IMR-90 (cell line): ENCODE measurements at regions not wholly inside any gene's neighbourhood (a gene's known extent, or its start where the extent isn't known, plus 50 kb on each side); places are given as distances from the start of the nearest gene placed in this dataset.

Experiments
- ATAC-seq: fragments of 200-7000 bp; cut with Tn5 transposase; 2 replicates; pipeline ENCODE4 v1.9.1; 2020; ENCODE audit warnings: low read depth, mild to moderate bottlenecking, moderate library complexity
- BruUV-seq: library from RNA; stranded (reverse); fragments of 400-500 nt; replicated peaks from 2 replicates; lab custom pipeline; 2021; lab: Mats Ljungman, UMichigan
- CTCF ChIA-PET: fragments of 300-600 bp; formaldehyde crosslinking; extraction: SDS; loops from one replicate; lab custom pipeline; 2021; ENCODE audit warnings: antibody characterized with exemption; lab: Yijun Ruan, JAX
- POLR2A ChIA-PET: fragments of 300-600 bp; sonication (Branson Sonifier 250); formaldehyde crosslinking; loops from one replicate; lab custom pipeline; 2022; ENCODE audit warnings: antibody characterized with exemption; ENCODE audit not compliant: unreplicated experiment; lab: Charles Lee
- DNase-seq: peaks from one replicate; pipeline ENCODE4 v3.0.0; 2013
- H2AFZ ChIP-seq: replicated peaks from 2 replicates; pipeline ENCODE3; 2013; ENCODE audit warnings: low read length, mild to moderate bottlenecking; ENCODE audit not compliant: poor library complexity
- H2AK5ac ChIP-seq: 2 replicates; pipeline ENCODE4 v1.6.1; 2013; ENCODE audit warnings: low read depth, low read length, inconsistent platforms
- H2AK9ac ChIP-seq: replicated peaks from 2 replicates; pipeline ENCODE3; 2013; ENCODE audit warnings: mild to moderate bottlenecking, low read depth, low read length, moderate library complexity; ENCODE audit not compliant: poor library complexity
- H2BK120ac ChIP-seq: 2 replicates; pipeline ENCODE4 v1.6.1; 2013; ENCODE audit warnings: low read depth, low read length, inconsistent platforms
- H2BK15ac ChIP-seq: 3 replicates; pipeline ENCODE4 v1.6.1; 2013; ENCODE audit warnings: low read depth, low read length, inconsistent platforms
- H2BK20ac ChIP-seq: 2 replicates; pipeline ENCODE4 v1.6.1; 2013; ENCODE audit warnings: low read depth, mild to moderate bottlenecking, inconsistent platforms, low read length, moderate library complexity
- H2BK5ac ChIP-seq: 2 replicates; pipeline ENCODE4 v1.6.1; 2013; ENCODE audit warnings: mild to moderate bottlenecking, low read depth, low read length, inconsistent platforms; ENCODE audit not compliant: poor library complexity, severe bottlenecking
- H3K14ac ChIP-seq: replicated peaks from 2 replicates; pipeline ENCODE4 v1.6.1; 2013; ENCODE audit warnings: low read depth, low read length, inconsistent platforms
- H3K18ac ChIP-seq: 2 replicates; pipeline ENCODE4 v1.6.1; 2013; ENCODE audit warnings: low read depth, low read length, control low read depth
- H3K23ac ChIP-seq: 2 replicates; pipeline ENCODE4 v1.6.1; 2013; ENCODE audit warnings: low read depth, low read length, inconsistent platforms
- H3K27ac ChIP-seq: 2 replicates; pipeline ENCODE4 v1.5.1; 2013; ENCODE audit warnings: mild to moderate bottlenecking, control low read depth, low read length; ENCODE audit not compliant: insufficient read depth
- H3K27me3 ChIP-seq: 2 replicates; pipeline ENCODE4 v1.6.1; 2013; ENCODE audit warnings: low read length; ENCODE audit not compliant: control insufficient read depth, insufficient read depth
- H3K36me3 ChIP-seq: 2 replicates; pipeline ENCODE4 v1.6.1; 2013; ENCODE audit warnings: low read length, mixed read lengths; ENCODE audit not compliant: control insufficient read depth, insufficient read depth
- H3K4ac ChIP-seq: 2 replicates; pipeline ENCODE4 v1.6.1; 2013; ENCODE audit warnings: low read depth, low read length, inconsistent platforms
- H3K4me1 ChIP-seq: 2 replicates; pipeline ENCODE4 v1.6.1; 2013; ENCODE audit warnings: low read length, mixed read lengths; ENCODE audit not compliant: control insufficient read depth, insufficient read depth
- H3K4me2 ChIP-seq: 2 replicates; pipeline ENCODE4 v1.6.1; 2013; ENCODE audit warnings: low read depth, mild to moderate bottlenecking, control low read depth, low read length, moderate library complexity
- H3K4me3 ChIP-seq: 2 replicates; pipeline ENCODE4 v1.5.1; 2013; ENCODE audit warnings: low read depth, mild to moderate bottlenecking, control low read depth, low read length, moderate library complexity; ENCODE audit not compliant: insufficient read depth
- H3K56ac ChIP-seq: 2 replicates; pipeline ENCODE4 v1.6.1; 2013; ENCODE audit warnings: low read length, inconsistent platforms; ENCODE audit not compliant: insufficient read depth; ENCODE audit errors: extremely low read depth
- H3K79me1 ChIP-seq, 2 experiments: 2 replicates each; pipeline ENCODE4 v1.6.1; 2013; ENCODE audit warnings: low read length in 2 of 2, inconsistent platforms in 1 of 2, low read depth in 1 of 2
- H3K9ac ChIP-seq: 2 replicates; pipeline ENCODE4 v1.6.1; 2013; ENCODE audit warnings: low read depth, low read length, control low read depth
- H3K9me1 ChIP-seq: 2 replicates; pipeline ENCODE4 v1.6.1; 2013; ENCODE audit warnings: low read length, inconsistent platforms; ENCODE audit not compliant: insufficient read depth
- H3K9me3 ChIP-seq: 2 replicates; pipeline ENCODE4 v1.6.1; 2013; ENCODE audit warnings: low read length; ENCODE audit not compliant: control insufficient read depth, insufficient read depth
- H4K20me1 ChIP-seq: 2 replicates; pipeline ENCODE4 v1.6.1; 2013; ENCODE audit warnings: low read length, inconsistent platforms; ENCODE audit not compliant: insufficient read depth
- H4K5ac ChIP-seq: 2 replicates; pipeline ENCODE4 v1.6.1; 2013; ENCODE audit warnings: mild to moderate bottlenecking, low read depth, low read length, control low read depth
- H4K8ac ChIP-seq, 2 experiments: 2 replicates each; pipeline ENCODE4 v1.6.1; 2013; ENCODE audit warnings: low read depth in 2 of 2, low read length in 2 of 2, control low read depth in 1 of 2, inconsistent platforms in 1 of 2
- H4K91ac ChIP-seq: 2 replicates; pipeline ENCODE4 v1.6.1; 2013; ENCODE audit warnings: low read depth, low read length, inconsistent platforms; ENCODE audit not compliant: insufficient read depth
- BHLHE40 ChIP-seq: fragments of 150-350 bp; IDR thresholded peaks from 2 replicates; pipeline ENCODE4 v1.6.1; 2016; ENCODE audit warnings: mild to moderate bottlenecking, low read depth, low read length
- CEBPB ChIP-seq: IDR thresholded peaks from 2 replicates; pipeline ENCODE4 v1.6.1; 2012; ENCODE audit warnings: low read depth, low read length, improper control_type of control experiment
- CHD1 ChIP-seq: IDR thresholded peaks from 2 replicates; pipeline ENCODE4 v1.6.1; 2012; ENCODE audit warnings: low read depth, low read length, improper control_type of control experiment
- FOS ChIP-seq: fragments of 150-350 bp; IDR thresholded peaks from 2 replicates; pipeline ENCODE4 v1.6.1; 2016; ENCODE audit warnings: low read depth, low read length
- MAFK ChIP-seq: IDR thresholded peaks from 2 replicates; pipeline ENCODE4 v1.6.1; 2012; ENCODE audit warnings: low read depth, low read length, improper control_type of control experiment
- NFE2L2 ChIP-seq: fragments of 150-350 bp; IDR thresholded peaks from 2 replicates; pipeline ENCODE4 v1.6.1; 2016; ENCODE audit warnings: low read depth, mild to moderate bottlenecking, low read length
- POLR2A ChIP-seq: IDR thresholded peaks from 2 replicates; pipeline ENCODE4 v1.6.1; 2012; ENCODE audit warnings: mild to moderate bottlenecking, low read depth, low read length
- RAD21 ChIP-seq: IDR thresholded peaks from 2 replicates; pipeline ENCODE4 v1.6.1; 2012; ENCODE audit warnings: low read length, improper control_type of control experiment
- RCOR1 ChIP-seq: IDR thresholded peaks from 2 replicates; pipeline ENCODE4 v1.6.1; 2012; ENCODE audit warnings: mild to moderate bottlenecking, low read length, improper control_type of control experiment; ENCODE audit not compliant: insufficient replicate concordance
- RFX5 ChIP-seq: IDR thresholded peaks from 2 replicates; pipeline ENCODE4 v1.8.0; 2012; ENCODE audit warnings: low read depth, mild to moderate bottlenecking, low read length, moderate library complexity
- SMC3 ChIP-seq: fragments of 150-350 bp; IDR thresholded peaks from 2 replicates; pipeline ENCODE4 v1.6.1; 2016; ENCODE audit warnings: low read depth, mild to moderate bottlenecking, antibody characterized with exemption, low read length, moderate library complexity
- WGBS, 2 experiments: methylation state at CpG; one replicate each; pipeline versions ENCODE4 v1.1.5 to v1.1.7; 2013; ENCODE audit warnings: missing lambda C conversion rate in 2 of 2; ENCODE audit not compliant: insufficient read length in 1 of 2; ENCODE audit errors: extremely low coverage in 2 of 2; 5-methylcytosine and 5-hydroxymethylcytosine counted together
- dilution Hi-C: fragments of 300-500 bp; cut with HindIII; formaldehyde crosslinking; loops from one replicate; pipeline ENCODE4 v1.14.3; 2018; ENCODE audit warnings: low sequenced_read_pairs; ENCODE audit not compliant: unreplicated experiment
- in situ Hi-C: fragments of 300-500 bp; cut with MboI; formaldehyde crosslinking; loops from 3 replicates; pipeline ENCODE4 v1.14.3; 2019; ENCODE audit warnings: low sequenced_read_pairs, inconsistent platforms, mixed read lengths
- intact Hi-C: fragments of 100-400 bp; cut with micrococcal nuclease; formaldehyde crosslinking; loops from 2 replicates; pipeline ENCODE4 v1.10.0; 2022
- TF ChIP-seq, protein P1 (sequence below): fragments of 150-350 bp; IDR thresholded peaks from 2 replicates; pipeline ENCODE4 v1.6.1; 2016; ENCODE audit warnings: low read depth, mild to moderate bottlenecking, low read length, moderate library complexity, borderline replicate concordance
- TF ChIP-seq, protein P2 (sequence below): fragments of 150-350 bp; IDR thresholded peaks from 2 replicates; pipeline ENCODE4 v1.6.1; 2017; ENCODE audit warnings: mild to moderate bottlenecking, antibody characterized with exemption, low read length, low read depth
- TF ChIP-seq, protein P3 (sequence below): conservative IDR thresholded peaks from 2 replicates; pipeline ENCODE4 v1.5.1; 2012; ENCODE audit warnings: mild to moderate bottlenecking, low read depth, low read length, improper control_type of control experiment

DNA sequence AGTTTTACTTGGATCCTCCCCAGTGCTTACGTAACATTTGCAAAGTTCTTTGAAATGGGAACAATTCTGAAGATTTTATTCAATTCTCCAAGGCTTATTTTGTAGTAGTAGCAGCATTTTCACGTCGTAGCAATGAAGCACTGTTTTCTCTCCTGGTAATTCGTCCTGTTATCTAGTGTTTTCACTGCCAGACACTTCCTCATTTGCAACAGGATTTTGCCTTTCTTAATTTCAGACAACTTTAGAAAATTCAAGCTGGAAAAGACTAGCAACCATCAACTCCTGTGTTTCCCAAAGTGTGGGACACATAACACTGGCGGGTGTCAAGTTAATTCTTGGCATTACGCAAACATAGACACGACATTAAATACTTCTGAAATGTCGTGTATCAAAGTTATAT, 131.6 kb downstream of the CHD9NB start:
- no peak overlapping the region for H2AK9ac ChIP-seq
- H3K9me3 ChIP-seq, result no peaks in the 10 kb centered on the region
- no peak overlapping the region for H3K23ac ChIP-seq
- 27% methylated on average over 3 of the region's 8 CpGs; no CpG with 5 or more reads in 1 of the 2 experiments for WGBS, 2 experiments
- no peak overlapping the region for H2BK5ac ChIP-seq
- POLR2A ChIA-PET, result no interaction called here
- ATAC-seq (no peak), DNase-seq (no peak)
- no TSS peak for BruUV-seq
- H4K8ac ChIP-seq, result no peak overlapping the region
- no peaks in the 10 kb centered on the region for H3K27me3 ChIP-seq
- no peak overlapping the region for H4K91ac ChIP-seq
- no peaks in the 10 kb centered on the region for H3K9me1 ChIP-seq
- no peaks in the 10 kb centered on the region for H3K36me3 ChIP-seq
- no peak overlapping the region for H3K14ac ChIP-seq
- H3K4me3 ChIP-seq, result no peak overlapping the region
- no peak overlapping the region for H2AFZ ChIP-seq
- no peak overlapping the region for H2BK20ac ChIP-seq
- no peak overlapping the region for H3K27ac ChIP-seq
- H2AK5ac ChIP-seq, result no peak overlapping the region
- no peak overlapping the region for H2BK120ac ChIP-seq
- in situ Hi-C loops, result loop anchor here (25.0 kb wide), 1 partner anchor 734 kb away; no protein-coding TSS in a partner anchor
- CTCF ChIA-PET, result no interaction called here
- TF ChIP-seq POLR2A, result no peak
- no peak for TF ChIP-seq RCOR1
- TF ChIP-seq, protein P1, sequence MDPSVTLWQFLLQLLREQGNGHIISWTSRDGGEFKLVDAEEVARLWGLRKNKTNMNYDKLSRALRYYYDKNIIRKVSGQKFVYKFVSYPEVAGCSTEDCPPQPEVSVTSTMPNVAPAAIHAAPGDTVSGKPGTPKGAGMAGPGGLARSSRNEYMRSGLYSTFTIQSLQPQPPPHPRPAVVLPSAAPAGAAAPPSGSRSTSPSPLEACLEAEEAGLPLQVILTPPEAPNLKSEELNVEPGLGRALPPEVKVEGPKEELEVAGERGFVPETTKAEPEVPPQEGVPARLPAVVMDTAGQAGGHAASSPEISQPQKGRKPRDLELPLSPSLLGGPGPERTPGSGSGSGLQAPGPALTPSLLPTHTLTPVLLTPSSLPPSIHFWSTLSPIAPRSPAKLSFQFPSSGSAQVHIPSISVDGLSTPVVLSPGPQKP, result no peak
- TF ChIP-seq SMC3, result no peak
- TF ChIP-seq FOS, result no peak
- TF ChIP-seq CEBPB, result no peak
- TF ChIP-seq BHLHE40, result no peak
- no peak for TF ChIP-seq RAD21
- TF ChIP-seq, protein P2, sequence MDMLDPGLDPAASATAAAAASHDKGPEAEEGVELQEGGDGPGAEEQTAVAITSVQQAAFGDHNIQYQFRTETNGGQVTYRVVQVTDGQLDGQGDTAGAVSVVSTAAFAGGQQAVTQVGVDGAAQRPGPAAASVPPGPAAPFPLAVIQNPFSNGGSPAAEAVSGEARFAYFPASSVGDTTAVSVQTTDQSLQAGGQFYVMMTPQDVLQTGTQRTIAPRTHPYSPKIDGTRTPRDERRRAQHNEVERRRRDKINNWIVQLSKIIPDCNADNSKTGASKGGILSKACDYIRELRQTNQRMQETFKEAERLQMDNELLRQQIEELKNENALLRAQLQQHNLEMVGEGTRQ, result no peak
- no peak for TF ChIP-seq CHD1
- TF ChIP-seq NFE2L2, result no peak
- no peak for TF ChIP-seq RFX5
- TF ChIP-seq, protein P3, sequence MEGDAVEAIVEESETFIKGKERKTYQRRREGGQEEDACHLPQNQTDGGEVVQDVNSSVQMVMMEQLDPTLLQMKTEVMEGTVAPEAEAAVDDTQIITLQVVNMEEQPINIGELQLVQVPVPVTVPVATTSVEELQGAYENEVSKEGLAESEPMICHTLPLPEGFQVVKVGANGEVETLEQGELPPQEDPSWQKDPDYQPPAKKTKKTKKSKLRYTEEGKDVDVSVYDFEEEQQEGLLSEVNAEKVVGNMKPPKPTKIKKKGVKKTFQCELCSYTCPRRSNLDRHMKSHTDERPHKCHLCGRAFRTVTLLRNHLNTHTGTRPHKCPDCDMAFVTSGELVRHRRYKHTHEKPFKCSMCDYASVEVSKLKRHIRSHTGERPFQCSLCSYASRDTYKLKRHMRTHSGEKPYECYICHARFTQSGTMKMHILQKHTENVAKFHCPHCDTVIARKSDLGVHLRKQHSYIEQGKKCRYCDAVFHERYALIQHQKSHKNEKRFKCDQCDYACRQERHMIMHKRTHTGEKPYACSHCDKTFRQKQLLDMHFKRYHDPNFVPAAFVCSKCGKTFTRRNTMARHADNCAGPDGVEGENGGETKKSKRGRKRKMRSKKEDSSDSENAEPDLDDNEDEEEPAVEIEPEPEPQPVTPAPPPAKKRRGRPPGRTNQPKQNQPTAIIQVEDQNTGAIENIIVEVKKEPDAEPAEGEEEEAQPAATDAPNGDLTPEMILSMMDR, result no peak
- TF ChIP-seq MAFK, result no peak
- H3K4ac ChIP-seq, result no peak overlapping the region
- H3K18ac ChIP-seq, result no peak overlapping the region
- no peak overlapping the region for H3K9ac ChIP-seq
- no peak overlapping the region for H3K56ac ChIP-seq
- H3K79me1 ChIP-seq, result no peaks in the 10 kb centered on the region
- H3K4me1 ChIP-seq, result no peaks in the 10 kb centered on the region
- intact Hi-C loops, result no loop called here
- no peak overlapping the region for H3K4me2 ChIP-seq
- dilution Hi-C loops, result no loop called here
- no peak overlapping the region for H4K5ac ChIP-seq
- H2BK15ac ChIP-seq, result no peak overlapping the region
- H4K20me1 ChIP-seq, result no peaks in the 10 kb centered on the region
